KOPT-K1 (cell line): ENCODE measurements at regions not wholly inside any gene's neighbourhood (a gene's known extent, or its start where the extent isn't known, plus 50 kb on each side); places are given as distances from the start of the nearest gene placed in this dataset.

Experiments used
- H3K27ac ChIP-seq: fragments of 200-600 bp; sonication (generic); 2 replicates; pipeline ENCODE4 v1.5.1; 2016; ENCODE audit warnings: antibody characterized with exemption, mild to moderate bottlenecking, low read depth, low read length; ENCODE audit not compliant: poor library complexity, severe bottlenecking
- H3K36me3 ChIP-seq: fragments of 200-600 bp; sonication (generic); 2 replicates; pipeline ENCODE4 v1.5.1; 2017; ENCODE audit warnings: antibody characterized with exemption, mild to moderate bottlenecking, low read length, moderate library complexity; ENCODE audit not compliant: insufficient read depth
- H3K9me3 ChIP-seq: fragments of 200-600 bp; sonication (generic); 2 replicates; pipeline ENCODE4 v1.5.1; 2017; ENCODE audit warnings: antibody characterized with exemption, low read length, mild to moderate bottlenecking; ENCODE audit not compliant: insufficient read depth, poor library complexity, severe bottlenecking

DNA sequence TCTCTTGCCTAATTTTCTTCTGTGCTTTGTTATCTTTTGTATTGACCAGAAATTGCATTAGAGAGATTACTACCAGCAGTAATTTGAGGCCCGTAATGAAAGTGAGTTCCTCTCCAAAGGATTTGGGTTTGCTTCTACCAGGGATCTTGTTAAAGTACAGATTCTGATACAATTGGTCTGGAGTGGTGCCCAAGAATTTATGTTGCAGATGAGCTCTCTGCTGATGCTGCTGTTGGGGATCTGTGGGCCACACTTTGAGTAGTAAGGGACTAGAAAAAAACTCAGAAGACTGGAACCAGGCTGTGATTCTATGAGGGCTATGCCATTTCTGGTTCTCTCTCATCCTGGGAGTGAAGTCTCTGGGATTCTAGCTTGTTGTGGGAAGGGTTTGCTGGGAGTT lies 192.2 kb downstream of the SEC61B start:
- Histone ChIP-seq H3K36me3 (no peaks in the 10 kb centered on the region), H3K27ac (no peak overlapping the region), H3K9me3 (no peaks in the 10 kb centered on the region)

DNA sequence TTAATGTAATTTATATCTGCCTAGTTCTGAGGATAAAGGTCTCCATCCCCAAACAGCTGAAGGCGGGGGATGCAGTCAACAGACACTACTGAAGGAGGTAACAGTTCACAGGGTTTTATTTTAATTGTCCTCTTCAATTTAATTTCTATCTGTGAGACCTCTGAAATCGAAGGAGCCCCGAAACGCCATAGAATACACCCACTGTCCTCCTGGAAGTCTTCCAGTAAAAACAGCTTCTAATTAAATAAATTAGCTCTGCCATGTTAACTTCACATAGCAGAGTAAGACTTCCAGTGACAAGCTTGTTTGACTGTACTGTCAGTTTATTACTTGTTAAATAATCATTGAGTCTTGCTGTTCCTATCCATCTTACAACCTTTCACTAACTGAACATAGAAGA lies 193.5 kb downstream of the SEC61B start:
- Histone ChIP-seq H3K36me3 (no peaks in the 10 kb centered on the region), H3K9me3 (no peaks in the 10 kb centered on the region), H3K27ac (no peak overlapping the region)

DNA sequence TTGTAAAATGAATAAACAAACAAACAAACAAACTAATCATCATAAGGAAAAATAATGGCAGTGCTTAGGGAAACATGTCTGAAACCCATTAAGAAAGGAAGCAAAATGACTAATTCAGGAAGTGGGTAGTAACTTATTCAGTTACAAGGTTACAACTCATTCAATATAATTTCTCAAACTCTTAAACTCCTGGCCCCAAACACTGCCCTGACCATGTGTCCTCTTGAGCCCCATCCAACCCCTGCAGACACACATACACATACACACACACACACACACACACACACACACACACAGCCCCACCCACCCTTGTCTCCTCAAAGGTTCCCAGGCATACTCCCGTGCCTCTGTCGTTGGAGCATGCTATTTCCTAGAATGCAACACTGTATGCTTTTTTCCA lies 193.9 kb downstream of the SEC61B start:
- H3K27ac ChIP-seq: no peak overlapping the region
- H3K36me3 ChIP-seq: no peaks in the 10 kb centered on the region
- no peaks in the 10 kb centered on the region for H3K9me3 ChIP-seq

DNA sequence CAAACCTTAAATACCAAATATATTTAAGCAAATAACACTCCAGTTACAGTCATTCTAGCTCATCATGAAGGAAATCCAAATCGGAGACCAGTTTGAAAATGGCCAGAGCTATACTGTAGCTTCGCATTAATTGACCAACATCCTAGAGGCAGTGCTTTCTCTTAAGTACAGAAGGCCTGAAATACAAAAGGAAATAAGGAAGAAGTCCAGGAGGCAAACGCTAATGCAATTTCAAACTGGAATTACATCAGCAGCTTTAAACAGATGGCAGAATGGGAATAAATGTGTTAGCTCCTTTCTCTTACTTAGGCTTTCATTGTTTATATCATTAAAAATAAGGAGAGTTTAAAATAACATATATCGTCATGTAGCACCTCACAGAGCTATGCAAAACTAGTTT lies 197.0 kb downstream of the SEC61B start:
- Histone ChIP-seq H3K9me3 (no peaks in the 10 kb centered on the region), H3K27ac (no peak overlapping the region)

GRCh38 chr9:99421369-99421768 lies 199.3 kb downstream of the SEC61B start:
- Histone ChIP-seq H3K36me3 (no peaks in the 10 kb centered on the region), H3K9me3 (no peaks in the 10 kb centered on the region), H3K27ac (no peak overlapping the region)

More for the DNA sequence above, 197.0 kb downstream of the SEC61B start:
- no peaks in the 10 kb centered on the region for H3K36me3 ChIP-seq

GRCh38 chr9:99425124-99425523 lies 203.0 kb downstream of the SEC61B start:
- no peaks in the 10 kb centered on the region for H3K36me3 ChIP-seq
- H3K9me3 ChIP-seq: no peaks in the 10 kb centered on the region
- H3K27ac ChIP-seq: no peak overlapping the region

- Histone ChIP-seq H3K9me3 (no peaks in the 10 kb centered on the region), H3K36me3 (no peaks in the 10 kb centered on the region), H3K27ac (no peak overlapping the region)
These were observed 204.1 kb downstream of the SEC61B start for GRCh38 chr9:99425923-99426842.

GRCh38 chr9:99427260-99427659 lies 205.2 kb downstream of the SEC61B start:
- H3K36me3 ChIP-seq: no peaks in the 10 kb centered on the region
- no peaks in the 10 kb centered on the region for H3K9me3 ChIP-seq
- H3K27ac ChIP-seq: no peak overlapping the region

DNA sequence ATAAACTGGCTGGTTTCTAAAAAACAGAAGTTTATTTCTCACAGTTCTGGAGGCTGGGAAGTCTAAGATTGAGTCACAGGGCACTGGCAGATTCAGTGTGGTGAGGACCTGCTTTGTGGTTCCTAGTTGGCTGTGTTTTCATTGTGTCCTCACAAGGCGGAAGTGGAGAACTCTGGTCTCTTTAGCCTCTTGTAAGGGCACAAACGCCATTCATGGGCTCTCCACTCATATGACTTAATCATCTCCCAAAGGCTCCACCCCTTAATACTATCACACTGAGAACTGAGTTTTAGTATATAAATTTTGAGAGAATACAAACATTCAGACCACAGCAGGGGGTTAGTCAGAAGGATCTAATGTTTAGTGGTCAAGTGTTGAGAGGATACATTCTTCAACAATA lies 208.2 kb downstream of the SEC61B start:
- Histone ChIP-seq H3K36me3 (no peaks in the 10 kb centered on the region), H3K9me3 (no peaks in the 10 kb centered on the region), H3K27ac (no peak overlapping the region)

- Histone ChIP-seq H3K9me3 (no peaks in the 10 kb centered on the region), H3K27ac (no peak overlapping the region), H3K36me3 (no peaks in the 10 kb centered on the region)
These were observed 209.0 kb downstream of the SEC61B start for GRCh38 chr9:99431103-99431502.

GRCh38 chr9:99432075-99432474 lies 210.0 kb downstream of the SEC61B start:
- no peaks in the 10 kb centered on the region for H3K9me3 ChIP-seq
- no peaks in the 10 kb centered on the region for H3K36me3 ChIP-seq
- H3K27ac ChIP-seq: no peak overlapping the region

GRCh38 chr9:99433095-99433494 lies 211.0 kb downstream of the SEC61B start:
- Histone ChIP-seq H3K9me3 (no peaks in the 10 kb centered on the region), H3K27ac (no peak overlapping the region), H3K36me3 (no peaks in the 10 kb centered on the region)

DNA sequence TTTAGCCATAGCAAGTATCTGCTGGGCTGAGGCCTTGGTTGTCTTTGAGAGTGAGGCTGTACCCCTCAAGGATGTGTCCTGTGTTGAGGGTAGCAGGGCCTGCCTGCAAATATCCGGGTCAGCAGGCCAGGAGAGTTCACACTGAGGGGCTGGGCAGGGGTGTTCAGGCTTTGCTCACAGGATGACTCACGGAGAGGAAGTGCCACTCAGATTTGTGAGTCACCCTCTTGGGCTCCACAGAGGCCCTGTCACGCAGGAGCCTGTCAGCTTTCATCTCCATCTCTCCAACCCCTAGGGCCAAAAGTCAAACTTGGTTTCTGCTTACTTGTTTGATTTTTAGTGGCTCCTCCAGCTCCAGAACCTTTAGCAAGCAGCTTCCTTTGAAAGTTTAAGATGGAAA lies 211.5 kb downstream of the SEC61B start:
- Histone ChIP-seq H3K27ac (no peak overlapping the region), H3K9me3 (no peaks in the 10 kb centered on the region), H3K36me3 (no peaks in the 10 kb centered on the region)

- H3K9me3 ChIP-seq: no peaks in the 10 kb centered on the region
- H3K27ac ChIP-seq: no peak overlapping the region
- H3K36me3 ChIP-seq: no peaks in the 10 kb centered on the region
These were observed 214.5 kb downstream of the SEC61B start for GRCh38 chr9:99436616-99437015.

DNA sequence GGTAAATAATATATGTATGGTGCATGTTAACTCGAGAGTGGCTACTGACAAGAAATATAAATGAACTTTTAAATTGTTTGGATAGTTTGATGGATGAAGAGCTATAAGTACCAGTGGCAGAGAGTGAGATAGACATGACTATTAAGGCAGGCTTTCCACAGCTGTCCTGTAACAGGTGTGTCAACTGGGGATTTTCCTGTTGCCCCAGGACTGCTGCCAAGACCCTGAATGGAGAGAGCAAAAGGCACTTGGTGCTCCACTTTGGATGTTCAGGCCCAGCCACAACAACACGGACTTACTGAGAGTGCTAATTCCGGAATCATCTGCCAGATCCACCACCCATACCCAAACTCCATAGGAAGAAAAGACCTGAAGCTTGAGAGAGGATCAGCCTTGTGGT lies 215.1 kb downstream of the SEC61B start:
- no peaks in the 10 kb centered on the region for H3K36me3 ChIP-seq
- H3K9me3 ChIP-seq: no peaks in the 10 kb centered on the region
- H3K27ac ChIP-seq: no peak overlapping the region

DNA sequence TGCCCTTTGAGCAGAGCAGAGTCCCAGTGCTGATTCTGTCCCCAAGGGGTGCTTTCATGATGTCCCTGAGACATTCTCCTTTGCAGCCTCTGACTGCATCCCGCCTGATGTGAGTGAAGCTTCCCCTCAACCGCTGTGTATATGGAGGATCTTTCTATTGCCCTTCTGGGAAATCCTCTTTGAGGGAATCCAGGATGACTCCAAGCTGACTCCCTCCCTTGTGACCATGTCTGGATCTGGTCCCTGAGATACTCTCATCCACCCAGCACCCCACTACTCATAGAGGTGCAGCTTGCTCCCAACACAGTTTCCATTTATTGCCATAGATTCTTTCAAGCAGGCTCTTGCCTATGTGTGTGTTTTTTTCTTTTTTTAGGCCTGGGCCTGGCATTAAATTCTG lies 216.5 kb downstream of the SEC61B start:
- Histone ChIP-seq H3K36me3 (no peaks in the 10 kb centered on the region), H3K27ac (no peak overlapping the region), H3K9me3 (no peaks in the 10 kb centered on the region)
